HG03469 (cell line): ENCODE measurements at regions not wholly inside any gene's neighbourhood (a gene's known extent, or its start where the extent isn't known, plus 50 kb on each side); places are given as distances from the start of the nearest gene placed in this dataset.

ENCODE experiments used
- ATAC-seq: cut with Tn5 transposase; IDR thresholded peaks from one replicate; pipeline ENCODE4 v1.9.1; 2021; ENCODE audit warnings: mild to moderate bottlenecking, moderate library complexity, moderate number of reproducible peaks; ENCODE audit not compliant: unreplicated experiment

- ATAC-seq = peak; percentile 77
Measured at GRCh38 chr11:92775003-92775676, 194.3 kb upstream of the MTNR1B start.

DNA sequence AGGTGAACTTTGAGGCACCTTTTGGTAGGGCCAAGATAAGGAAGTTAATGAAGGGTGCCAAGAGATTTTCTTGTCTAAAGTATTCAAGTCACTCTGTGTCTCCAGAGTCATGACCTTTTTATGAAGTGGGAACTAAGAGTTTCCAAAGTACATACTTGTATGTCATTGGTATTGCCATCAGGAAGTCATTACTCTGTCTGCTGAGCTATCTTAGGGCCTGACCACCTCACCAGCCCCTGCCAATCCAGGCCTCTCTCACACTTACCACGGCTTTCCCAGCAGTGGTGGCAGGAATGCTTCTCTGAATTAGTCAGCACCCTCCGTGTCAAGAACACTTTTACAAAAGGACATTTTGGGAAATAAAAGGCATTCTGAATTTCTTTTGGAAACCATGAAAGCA lies 192.8 kb upstream of the MTNR1B start:
- ATAC-seq = no peak

GRCh38 chr11:92779746-92780145 lies 189.7 kb upstream of the MTNR1B start:
- ATAC-seq = no peak

DNA sequence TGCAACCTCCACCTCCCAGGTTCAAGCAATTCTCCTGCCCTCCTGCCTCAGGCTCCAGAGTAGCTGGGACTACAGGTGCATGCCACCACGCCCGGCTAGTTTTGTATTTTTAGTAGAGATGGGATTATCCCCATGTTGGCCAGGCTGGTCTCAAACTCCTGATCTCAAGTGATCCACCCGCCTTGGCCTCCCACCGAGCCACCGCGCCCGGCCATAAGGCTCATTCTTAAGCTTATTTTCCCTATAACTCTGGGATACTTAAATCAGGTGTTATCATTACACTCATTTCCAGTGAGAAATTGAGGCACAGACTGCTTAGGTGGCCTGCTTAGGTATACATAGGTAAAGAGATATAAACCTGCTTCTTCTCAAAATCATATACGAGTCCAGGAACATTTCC lies 188.3 kb upstream of the MTNR1B start:
- ATAC-seq = no peak

DNA sequence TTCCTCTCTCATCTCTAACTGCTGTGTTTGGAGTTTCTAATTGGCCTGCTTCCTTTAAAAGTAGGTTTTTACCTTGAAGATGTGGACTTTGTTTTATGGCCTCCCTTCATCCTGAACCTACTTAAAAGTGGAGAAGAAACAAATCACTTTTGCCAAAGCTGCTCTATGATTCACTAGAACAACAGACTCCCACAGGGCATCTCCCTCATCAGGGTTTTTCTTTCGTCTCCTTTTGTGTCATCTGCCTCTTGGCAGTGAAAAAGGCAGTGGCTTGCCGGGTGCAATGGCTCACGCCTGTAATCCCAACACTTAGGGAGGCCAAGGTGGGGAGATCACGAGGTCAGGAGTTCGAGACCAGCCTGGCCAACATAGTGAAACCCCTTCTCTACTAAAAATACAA lies 186.6 kb upstream of the MTNR1B start:
- ATAC-seq = no peak

DNA sequence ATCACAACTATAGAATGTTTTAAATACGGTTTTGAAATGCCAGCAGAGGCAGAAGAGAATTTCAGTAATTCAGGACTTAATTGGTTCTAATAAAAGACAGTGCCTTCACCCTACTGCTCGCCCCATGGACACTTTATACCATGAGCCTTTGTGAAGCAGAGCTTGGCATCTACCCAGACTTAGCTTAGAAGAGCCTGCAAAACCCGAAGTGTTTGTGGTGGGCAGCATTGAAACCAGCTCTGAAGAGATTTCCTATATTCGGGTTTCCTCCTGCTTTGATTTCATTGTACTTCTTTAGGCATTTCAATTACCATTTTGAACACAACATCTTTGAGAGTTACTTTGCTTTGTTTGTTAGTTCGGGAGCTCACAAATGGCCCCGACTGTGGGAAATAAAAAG lies 185.1 kb upstream of the MTNR1B start:
- no peak for ATAC-seq

GRCh38 chr11:92787638-92788037 lies 181.8 kb upstream of the MTNR1B start:
- ATAC-seq = no peak

DNA sequence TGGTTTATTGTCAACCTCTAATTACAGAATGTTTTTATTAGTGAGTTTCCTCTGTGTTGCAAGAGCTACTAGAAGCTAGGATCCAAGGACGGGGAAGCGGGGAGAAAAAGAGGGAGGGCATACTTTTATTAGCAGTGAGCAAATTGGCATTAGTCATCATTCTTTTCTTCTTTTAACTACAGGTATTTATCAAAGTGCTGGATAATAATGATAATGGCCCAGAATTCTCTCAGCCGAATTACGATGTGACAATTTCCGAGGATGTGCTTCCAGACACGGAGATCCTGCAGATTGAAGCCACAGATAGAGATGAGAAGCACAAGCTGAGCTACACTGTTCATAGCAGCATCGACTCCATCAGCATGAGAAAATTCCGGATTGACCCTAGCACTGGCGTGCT lies 179.7 kb upstream of the MTNR1B start:
- no peak for ATAC-seq

GRCh38 chr11:92790366-92790765 lies 179.1 kb upstream of the MTNR1B start:
- ATAC-seq = no peak

GRCh38 chr11:92790926-92791616 lies 178.4 kb upstream of the MTNR1B start:
- no peak for ATAC-seq

DNA sequence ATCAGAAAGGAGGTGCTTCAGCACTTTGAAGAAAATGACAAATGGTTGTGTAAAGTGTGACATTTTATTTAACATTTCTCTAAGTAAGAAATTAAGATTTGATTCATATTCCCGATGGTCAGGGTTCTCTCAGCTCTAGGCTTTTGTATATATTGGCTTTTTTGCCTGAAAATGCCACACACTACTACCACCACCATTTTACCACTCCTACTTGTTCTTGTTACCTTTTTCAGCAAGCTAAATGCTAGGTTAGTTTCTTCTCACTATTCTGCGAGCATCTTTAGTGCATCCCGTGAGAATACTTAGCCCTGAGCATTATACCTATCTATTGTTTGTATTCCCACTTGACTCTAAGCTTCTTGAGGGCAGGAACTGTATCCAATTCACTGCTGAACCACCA lies 177.6 kb upstream of the MTNR1B start:
- ATAC-seq = no peak

DNA sequence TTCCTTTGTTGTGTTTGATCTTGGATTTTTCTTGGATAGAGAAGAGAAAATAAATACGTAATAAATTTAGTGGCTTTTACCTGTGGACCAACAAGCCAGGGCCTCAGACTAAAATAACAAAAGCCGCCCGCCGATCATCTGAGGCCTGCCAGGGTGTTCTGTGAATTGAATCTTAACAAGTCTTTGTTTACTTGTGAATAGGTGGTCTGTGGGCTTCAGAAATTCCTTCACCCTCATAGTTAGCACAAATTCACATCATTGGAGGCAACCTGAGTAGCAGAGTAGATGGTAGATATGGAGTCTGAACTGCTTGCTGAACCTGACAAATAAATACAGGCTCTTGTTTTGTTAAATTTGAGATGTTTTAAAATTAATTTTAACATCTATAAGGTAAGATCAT lies 176.3 kb upstream of the MTNR1B start:
- ATAC-seq = no peak

DNA sequence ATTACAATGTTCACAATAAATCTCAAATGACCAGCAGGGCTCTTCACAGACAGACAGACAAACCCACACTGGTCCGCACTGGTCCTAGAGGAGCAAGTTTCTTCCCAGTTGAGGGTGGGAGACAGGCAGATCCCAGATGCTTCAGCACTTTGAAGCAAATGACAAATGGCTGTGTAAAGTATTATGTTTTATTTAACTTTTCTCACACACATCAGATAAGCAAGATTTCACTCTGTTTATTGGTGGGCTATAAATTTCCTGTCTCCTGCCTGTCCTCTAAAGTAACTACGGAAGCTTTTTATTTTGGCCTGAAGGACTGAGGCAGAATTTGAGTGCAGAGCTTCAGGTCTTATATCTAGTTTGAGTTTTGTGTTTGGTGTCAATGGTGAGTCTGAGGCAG lies 174.7 kb upstream of the MTNR1B start:
- no peak for ATAC-seq

- no peak for ATAC-seq
Measured at GRCh38 chr11:92796744-92797143, 172.7 kb upstream of the MTNR1B start.

- no peak for ATAC-seq
Measured at GRCh38 chr11:92797874-92798273, 171.6 kb upstream of the MTNR1B start.

DNA sequence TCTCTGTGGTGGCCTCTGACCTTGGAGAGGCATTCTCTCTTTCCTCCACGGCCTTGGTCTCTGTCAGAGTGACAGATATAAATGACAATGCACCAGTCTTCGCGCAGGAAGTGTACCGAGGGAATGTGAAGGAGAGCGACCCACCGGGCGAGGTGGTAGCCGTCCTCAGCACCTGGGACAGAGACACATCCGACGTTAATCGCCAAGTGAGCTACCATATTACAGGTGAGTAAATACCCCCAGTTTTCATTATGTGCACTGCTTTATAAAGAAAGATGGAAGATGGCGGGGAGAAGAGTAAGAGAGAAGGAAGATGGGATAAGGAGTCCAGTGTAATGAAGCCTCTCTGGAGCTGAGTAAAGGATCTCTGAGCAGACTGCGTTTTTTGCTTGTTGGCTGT lies 167.8 kb upstream of the MTNR1B start:
- ATAC-seq = no peak

- no peak for ATAC-seq
Measured at GRCh38 chr11:92802644-92803043, 166.8 kb upstream of the MTNR1B start.

GRCh38 chr11:92803391-92803790 lies 166.1 kb upstream of the MTNR1B start:
- ATAC-seq = no peak

GRCh38 chr11:92804388-92804966 lies 165.0 kb upstream of the MTNR1B start:
- no peak for ATAC-seq

DNA sequence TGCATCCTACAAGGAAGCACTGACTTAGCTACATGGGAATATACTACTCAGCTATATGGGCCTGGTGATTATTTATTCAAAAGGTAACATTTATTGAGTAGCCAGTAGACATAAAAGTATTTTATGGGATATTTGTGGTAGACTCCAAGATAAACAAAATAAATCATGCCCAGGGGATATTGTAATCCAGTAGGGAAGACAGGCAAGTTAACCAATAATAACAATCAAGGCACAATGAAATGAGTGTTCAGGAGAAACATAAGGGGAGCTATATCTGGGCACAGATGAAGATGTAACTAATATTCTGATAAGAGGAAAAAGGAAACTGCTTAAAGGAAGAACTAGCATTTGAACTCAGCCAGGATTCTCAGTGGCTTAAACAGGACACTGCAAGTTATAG lies 161.4 kb upstream of the MTNR1B start:
- no peak for ATAC-seq

- no peak for ATAC-seq
Measured at GRCh38 chr11:92810423-92811064, 158.9 kb upstream of the MTNR1B start.

- no peak for ATAC-seq
Measured at GRCh38 chr11:92811341-92811740, 158.1 kb upstream of the MTNR1B start.
